ENCODE measurements at regions not wholly inside any gene's neighbourhood (a gene's known extent, or its start where the extent isn't known, plus 50 kb on each side); places are given as distances from the start of the nearest gene placed in this dataset.

DNA sequence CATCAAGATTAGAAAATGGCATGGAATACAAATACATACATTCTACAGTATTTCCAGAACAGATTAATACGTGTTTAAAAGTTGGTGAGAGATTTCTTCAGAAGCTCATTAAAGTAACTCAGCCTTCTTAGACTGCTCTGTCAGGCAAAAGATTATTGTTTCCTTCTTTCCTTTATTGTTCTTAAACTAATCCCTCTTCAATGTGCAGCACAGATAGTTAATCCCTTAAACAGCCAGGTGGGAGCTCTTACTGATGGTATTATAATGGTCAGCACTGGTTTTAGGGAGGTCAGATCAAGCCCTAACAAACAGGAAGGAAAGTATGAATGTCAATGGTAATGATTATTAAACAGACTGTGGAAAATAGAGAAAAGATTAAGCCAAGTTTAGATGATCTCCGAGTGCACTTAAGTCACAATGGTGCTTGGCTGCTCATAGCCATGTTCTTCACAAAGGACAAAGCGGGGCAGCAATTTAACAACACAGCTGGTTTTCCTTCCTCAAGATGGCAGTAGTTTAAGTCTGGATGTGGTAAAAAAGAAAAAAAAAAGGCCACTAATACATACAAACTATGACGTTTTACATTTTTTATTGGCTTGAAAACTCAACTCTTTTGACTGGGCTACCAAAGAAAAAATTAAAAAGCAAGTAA, 992.6 kb downstream of the PCDH9 start:
- TF ChIP-seq, protein P1, sequence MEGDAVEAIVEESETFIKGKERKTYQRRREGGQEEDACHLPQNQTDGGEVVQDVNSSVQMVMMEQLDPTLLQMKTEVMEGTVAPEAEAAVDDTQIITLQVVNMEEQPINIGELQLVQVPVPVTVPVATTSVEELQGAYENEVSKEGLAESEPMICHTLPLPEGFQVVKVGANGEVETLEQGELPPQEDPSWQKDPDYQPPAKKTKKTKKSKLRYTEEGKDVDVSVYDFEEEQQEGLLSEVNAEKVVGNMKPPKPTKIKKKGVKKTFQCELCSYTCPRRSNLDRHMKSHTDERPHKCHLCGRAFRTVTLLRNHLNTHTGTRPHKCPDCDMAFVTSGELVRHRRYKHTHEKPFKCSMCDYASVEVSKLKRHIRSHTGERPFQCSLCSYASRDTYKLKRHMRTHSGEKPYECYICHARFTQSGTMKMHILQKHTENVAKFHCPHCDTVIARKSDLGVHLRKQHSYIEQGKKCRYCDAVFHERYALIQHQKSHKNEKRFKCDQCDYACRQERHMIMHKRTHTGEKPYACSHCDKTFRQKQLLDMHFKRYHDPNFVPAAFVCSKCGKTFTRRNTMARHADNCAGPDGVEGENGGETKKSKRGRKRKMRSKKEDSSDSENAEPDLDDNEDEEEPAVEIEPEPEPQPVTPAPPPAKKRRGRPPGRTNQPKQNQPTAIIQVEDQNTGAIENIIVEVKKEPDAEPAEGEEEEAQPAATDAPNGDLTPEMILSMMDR (IDR thresholded peaks at IDR 0.05) = no peak

DNA sequence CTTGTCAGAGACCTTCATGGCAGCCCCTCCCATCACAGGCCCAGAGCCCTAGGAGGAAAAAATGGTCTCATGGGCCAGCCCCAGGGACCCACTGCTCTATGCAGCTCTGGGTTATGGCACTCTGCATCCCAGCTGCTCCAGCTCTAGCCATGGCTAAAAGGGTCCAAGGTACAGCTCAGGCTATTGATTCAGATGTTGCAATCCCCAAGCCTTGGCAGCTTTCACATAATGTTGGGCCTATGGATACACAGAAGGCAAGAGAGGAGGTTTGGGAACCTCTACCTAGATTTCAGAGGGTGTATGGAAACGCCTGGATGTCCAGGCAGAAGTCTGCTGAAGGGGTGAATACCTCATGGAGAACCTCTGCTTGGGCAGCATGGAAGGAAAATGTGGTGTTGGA, 996.0 kb downstream of the PCDH9 start:
- TF ChIP-seq, protein P1 (IDR thresholded peaks at IDR 0.05) = no peak

DNA sequence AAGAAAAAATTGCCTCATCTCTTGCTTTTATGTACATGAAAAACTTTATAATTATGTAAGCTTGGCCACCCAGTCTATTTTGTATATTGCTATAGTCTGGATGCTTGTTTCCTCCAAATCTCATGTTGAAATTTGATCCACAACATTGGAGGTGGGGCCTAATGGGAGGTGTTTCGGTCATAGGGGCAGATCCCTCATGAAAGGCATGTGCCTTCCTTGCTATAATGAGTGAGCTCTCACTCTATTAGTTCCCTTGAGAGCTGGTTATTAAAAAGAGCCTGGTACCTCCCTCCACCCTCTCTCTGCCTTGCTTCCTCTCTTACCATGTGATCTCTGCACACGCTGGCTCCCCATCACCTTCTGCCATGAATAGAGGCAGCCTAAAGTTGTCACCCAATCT, 1005.1 kb downstream of the PCDH9 start:
- TF ChIP-seq, protein P1 (IDR thresholded peaks at IDR 0.05) = no peak

DNA sequence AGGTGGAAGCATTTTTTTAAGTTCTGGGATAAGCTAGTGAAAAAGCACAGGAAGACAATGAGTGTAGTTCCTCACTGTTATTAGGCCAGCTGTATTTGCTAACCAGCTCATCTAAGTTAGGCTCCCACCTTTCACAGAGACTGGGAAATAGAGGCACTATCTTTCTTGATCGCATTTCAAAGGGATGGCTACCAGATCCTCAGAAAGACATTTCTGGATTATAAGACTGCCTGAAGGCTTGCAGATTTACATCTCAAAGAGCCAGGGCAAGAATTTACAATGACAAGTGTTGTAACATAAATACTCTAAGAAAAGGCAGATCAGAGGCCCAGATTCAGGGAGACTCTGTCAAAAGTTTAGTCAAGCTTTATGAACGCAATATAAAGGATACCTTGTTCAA, 1005.5 kb downstream of the PCDH9 start:
- TF ChIP-seq, protein P1 (IDR thresholded peaks at IDR 0.05) = no peak

DNA sequence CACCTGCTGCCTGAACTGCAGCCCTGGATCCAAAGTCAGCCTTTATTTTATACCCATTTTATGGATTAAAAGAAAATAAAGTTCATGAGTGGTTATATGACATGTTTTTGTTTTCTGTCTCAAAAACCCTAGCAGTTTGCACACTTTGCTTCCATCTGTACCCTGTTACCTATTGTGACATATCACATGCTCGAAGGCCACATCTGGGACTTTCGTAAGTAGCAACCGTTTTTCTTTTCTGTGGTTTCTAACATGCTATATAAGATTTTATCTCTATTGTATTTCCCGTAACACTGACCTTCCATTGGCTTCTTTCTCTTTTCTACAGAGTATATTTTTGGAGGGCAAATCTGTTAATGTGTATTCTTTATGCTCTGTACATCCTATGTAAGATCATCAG, 1007.2 kb downstream of the PCDH9 start:
- TF ChIP-seq, protein P1 (IDR thresholded peaks at IDR 0.05) = no peak

DNA sequence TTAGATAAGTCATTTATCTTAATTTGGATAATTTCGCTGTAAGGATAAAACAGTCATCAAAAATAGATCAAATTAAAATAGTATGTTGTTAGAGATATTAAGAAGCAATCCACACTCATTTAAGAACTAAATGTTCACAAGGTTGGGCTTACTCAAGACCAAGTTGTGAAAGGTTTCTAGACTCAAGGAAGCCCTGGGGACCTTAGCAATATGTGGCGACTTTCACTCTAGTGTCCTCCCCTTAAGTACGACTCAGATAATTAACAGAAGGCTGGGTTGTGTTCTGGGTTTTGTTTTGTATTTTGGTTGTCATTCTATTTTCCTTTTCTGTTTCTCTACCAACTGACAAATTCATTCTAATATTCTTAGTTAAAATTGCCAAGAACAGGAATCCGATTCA, 1008.0 kb downstream of the PCDH9 start:
- TF ChIP-seq, protein P1 (IDR thresholded peaks at IDR 0.05) = no peak

DNA sequence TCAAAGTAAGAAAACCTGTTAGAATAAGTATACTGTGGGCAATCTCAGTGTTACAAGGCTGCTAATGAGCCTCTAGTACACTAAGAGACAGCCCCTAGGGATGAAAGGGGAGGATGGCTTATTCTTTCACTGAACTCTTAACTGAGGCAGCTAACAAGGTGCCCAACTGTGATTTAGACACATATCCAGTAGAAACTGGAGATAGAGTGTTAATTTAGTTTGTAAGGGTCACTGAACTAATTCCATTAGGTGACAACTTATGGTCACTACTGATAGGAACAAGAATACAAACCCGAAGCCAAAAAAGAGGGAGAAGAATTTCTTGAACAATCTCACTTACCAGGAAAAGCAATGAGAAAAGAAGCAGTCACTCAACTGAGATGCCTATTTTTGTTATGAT, 1010.6 kb downstream of the PCDH9 start:
- TF ChIP-seq, protein P1 (IDR thresholded peaks at IDR 0.05) = no peak

DNA sequence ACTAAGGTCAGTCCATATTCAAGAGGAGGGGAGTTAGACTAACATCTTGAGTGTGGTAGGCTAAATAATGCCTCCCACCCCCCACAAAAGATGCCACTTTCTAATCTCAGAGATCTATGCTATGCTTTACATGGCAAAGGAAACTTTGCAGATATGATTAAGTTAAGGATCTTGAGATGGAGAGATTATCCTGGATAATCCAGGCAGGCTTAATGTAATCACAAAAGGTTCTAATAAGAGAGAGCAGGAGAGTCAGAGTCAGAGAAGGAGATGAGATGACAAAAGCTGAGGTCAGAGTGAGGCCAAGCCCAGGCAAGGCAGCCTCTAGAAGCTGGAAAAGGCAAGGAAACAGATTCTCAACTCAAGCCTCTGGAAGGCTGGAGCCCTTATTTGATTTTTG, 1011.6 kb downstream of the PCDH9 start:
- TF ChIP-seq, protein P1 (IDR thresholded peaks at IDR 0.05) = no peak

All from LNCAP (cell line).